ENCODE measurements at regions not wholly inside any gene's neighbourhood (a gene's known extent, or its start where the extent isn't known, plus 50 kb on each side); places are given as distances from the start of the nearest gene placed in this dataset.

DNA sequence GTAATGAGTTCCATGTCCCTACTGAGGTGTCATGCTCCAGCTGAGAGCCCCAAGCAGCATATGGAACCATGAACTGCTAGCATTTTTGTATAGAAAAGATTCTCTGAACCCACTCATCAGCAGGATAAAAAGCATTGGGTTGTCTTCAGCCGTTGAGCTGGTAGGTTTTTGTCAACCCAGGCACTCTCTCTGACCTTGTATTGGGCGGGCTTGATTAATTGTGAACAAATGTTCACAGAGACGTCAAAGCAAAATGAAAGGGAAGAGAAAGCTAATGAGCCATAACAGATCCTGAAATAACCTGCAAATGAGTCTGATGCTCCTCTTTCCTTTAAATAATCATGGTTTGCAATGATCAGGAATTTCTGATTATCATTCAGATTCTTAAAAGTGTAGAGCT lies 924.7 kb upstream of the CELF2 start:
- TF ChIP-seq CTCF (IDR thresholded peaks at IDR 0.05; ENCODE audit: extremely low read depth in 1 of 2, insufficient read depth in 1 of 2, low read depth in 1 of 2, low read length in 2 of 2): no peak
- TF ChIP-seq POLR2A (IDR thresholded peaks at IDR 0.05; ENCODE audit: low read depth, low read length): no peak
- no peak for TF ChIP-seq POLR2AphosphoS5 (IDR thresholded peaks at IDR 0.05; ENCODE audit: insufficient read depth, low read depth, low read length)
- TF ChIP-seq EZH2 (IDR thresholded peaks at IDR 0.05; ENCODE audit: borderline replicate concordance, low read depth, low read length, severe bottlenecking): no peak
- no peak for TF ChIP-seq JUN (IDR thresholded peaks at IDR 0.05; ENCODE audit: borderline replicate concordance, insufficient read depth, insufficient read length, low read depth)
- no peak for TF ChIP-seq MYC (IDR thresholded peaks at IDR 0.05; ENCODE audit: low read depth, low read length)
- TF ChIP-seq, protein P1, sequence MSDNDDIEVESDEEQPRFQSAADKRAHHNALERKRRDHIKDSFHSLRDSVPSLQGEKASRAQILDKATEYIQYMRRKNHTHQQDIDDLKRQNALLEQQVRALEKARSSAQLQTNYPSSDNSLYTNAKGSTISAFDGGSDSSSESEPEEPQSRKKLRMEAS (IDR thresholded peaks at IDR 0.05; ENCODE audit: insufficient read depth, insufficient read length): no peak
- TF ChIP-seq FOS (IDR thresholded peaks at IDR 0.05; ENCODE audit: borderline replicate concordance, insufficient read depth, low read length): no peak
- TF ChIP-seq GATA2 (IDR thresholded peaks at IDR 0.05; ENCODE audit: insufficient read depth, insufficient read length, low read depth, low read length): no peak

Measured in endothelial cell of umbilical vein (primary cell).